ENCODE measurements at regions not wholly inside any gene's neighbourhood (a gene's known extent, or its start where the extent isn't known, plus 50 kb on each side); places are given as distances from the start of the nearest gene placed in this dataset.

- FAIRE-seq (no peak), ATAC-seq (no peak), DNase-seq (no peak)
- Histone ChIP-seq H3K4me1 (no peaks in the 10 kb centered on the region), H3K27ac (no peak overlapping the region), H3K4me3 (no peak overlapping the region), H3K9me3 (no peaks in the 10 kb centered on the region), H3K27me3 (no peaks in the 10 kb centered on the region), H3K36me3 (no peaks in the 10 kb centered on the region)
- intact Hi-C loops (cut with DNase I): no loop called here
- TF ChIP-seq CTCF (IDR thresholded peaks at IDR 0.05): no peak
- 77 to 95% methylated on average over 2 of the region's 2 CpGs for WGBS, 2 donors
Observed at GRCh38 chr14:40074169-40074568, 641.9 kb upstream of the FBXO33 start.

GRCh38 chr14:40072175-40072574 is 639.9 kb upstream of the FBXO33 start:
- DNase-seq (no peak), FAIRE-seq (no peak), ATAC-seq (no peak)
- H3K9me3 ChIP-seq: no peaks in the 10 kb centered on the region
- H3K27me3 ChIP-seq: no peaks in the 10 kb centered on the region
- intact Hi-C loops (cut with DNase I): no loop called here
- H3K27ac ChIP-seq: no peak overlapping the region
- no peak overlapping the region for H3K4me3 ChIP-seq
- no peak for TF ChIP-seq CTCF (IDR thresholded peaks at IDR 0.05)
- no peaks in the 10 kb centered on the region for H3K36me3 ChIP-seq
- 83 to 100% methylated on average over 1 of the region's 1 CpG for WGBS, 2 donors
- H3K4me1 ChIP-seq: no peaks in the 10 kb centered on the region

- no peak for FAIRE-seq
- no peak for ATAC-seq
- no peaks in the 10 kb centered on the region for H3K27me3 ChIP-seq
- 53 to 67% methylated on average over 8 of the region's 8 CpGs for WGBS, 2 donors
- no peak for DNase-seq
- no peak overlapping the region for H3K4me3 ChIP-seq
- intact Hi-C loops (cut with DNase I): no loop called here
- H3K4me1 ChIP-seq: no peaks in the 10 kb centered on the region
- H3K9me3 ChIP-seq: no peaks in the 10 kb centered on the region
- TF ChIP-seq CTCF (IDR thresholded peaks at IDR 0.05): no peak
- no peaks in the 10 kb centered on the region for H3K36me3 ChIP-seq
- no peak overlapping the region for H3K27ac ChIP-seq
Observed at GRCh38 chr14:40058901-40059897, 627.0 kb upstream of the FBXO33 start.

- Histone ChIP-seq H3K27me3 (no peaks in the 10 kb centered on the region), H3K4me1 (no peaks in the 10 kb centered on the region), H3K36me3 (no peaks in the 10 kb centered on the region), H3K27ac (no peak overlapping the region), H3K4me3 (no peak overlapping the region), H3K9me3 (no peaks in the 10 kb centered on the region)
- DNase-seq: no peak
- no peak for ATAC-seq
- intact Hi-C loops (cut with DNase I): no loop called here
- no peak for TF ChIP-seq CTCF (IDR thresholded peaks at IDR 0.05)
- FAIRE-seq: no peak
- 50 to 73% methylated on average over 2 of the region's 2 CpGs for WGBS, 2 donors
Observed at GRCh38 chr14:40053416-40053815, 621.2 kb upstream of the FBXO33 start.

GRCh38 chr14:40028991-40029390 is 596.8 kb upstream of the FBXO33 start:
- Histone ChIP-seq H3K9me3 (no peaks in the 10 kb centered on the region), H3K36me3 (no peaks in the 10 kb centered on the region), H3K27me3 (no peaks in the 10 kb centered on the region), H3K4me1 (no peaks in the 10 kb centered on the region), H3K4me3 (no peak overlapping the region), H3K27ac (no peak overlapping the region)
- ATAC-seq (no peak), FAIRE-seq (no peak), DNase-seq (no peak)
- 93 to 97% methylated on average over 3 of the region's 3 CpGs for WGBS, 2 donors
- TF ChIP-seq CTCF (IDR thresholded peaks at IDR 0.05): no peak
- intact Hi-C loops (cut with DNase I): no loop called here

All from pancreas (tissue), 10 donors.